H1 (cell line): ENCODE measurements at regions not wholly inside any gene's neighbourhood (a gene's known extent, or its start where the extent isn't known, plus 50 kb on each side); places are given as distances from the start of the nearest gene placed in this dataset.

ENCODE experiments used
- CTCF ChIA-PET: fragments of 300-600 bp; sonication (Branson Sonifier 250); formaldehyde crosslinking; loops from one replicate; lab custom pipeline; 2021; ENCODE audit not compliant: partially characterized antibody; lab: Charles Lee
- POLR2A ChIA-PET: fragments of 300-600 bp; sonication (Branson Sonifier 250); formaldehyde crosslinking; loops from one replicate; lab custom pipeline; 2021; ENCODE audit warnings: inconsistent platforms; ENCODE audit not compliant: partially characterized antibody; lab: Charles Lee
- DNase-seq, 2 experiments: peaks; one replicate each; pipeline versions ENCODE4 v3.0.0 to v3.0.0-alpha.2; 2010 to 2022; ENCODE audit warnings: low spot score in 2 of 2, low read depth in 1 of 2, mixed read lengths in 1 of 2
- FAIRE-seq: peaks from 2 replicates; lab custom pipeline; 2011; peaks lifted over from hg19 to GRCh38; lab: Jason Lieb, UNC
- H2AFZ ChIP-seq: 2 replicates; pipeline ENCODE4 v1.8.1; 2012; ENCODE audit warnings: low read length, inconsistent platforms
- H2AK5ac ChIP-seq: 2 replicates; pipeline ENCODE4 v1.6.1; 2013; ENCODE audit warnings: low read depth, low read length
- H2BK120ac ChIP-seq: replicated peaks from 2 replicates; pipeline ENCODE3; 2013; ENCODE audit warnings: low read depth, low read length, inconsistent platforms
- H2BK12ac ChIP-seq: 2 replicates; pipeline ENCODE4 v1.6.1; 2013; ENCODE audit warnings: low read depth, low read length
- H2BK15ac ChIP-seq: 2 replicates; pipeline ENCODE4 v1.6.1; 2013; ENCODE audit warnings: low read length
- H2BK20ac ChIP-seq: 2 replicates; pipeline ENCODE4 v1.6.1; 2013; ENCODE audit warnings: low read length
- H2BK5ac ChIP-seq: 2 replicates; pipeline ENCODE4 v1.6.1; 2013; ENCODE audit warnings: low read depth, low read length
- H3K14ac ChIP-seq: 2 replicates; pipeline ENCODE4 v1.6.1; 2013; ENCODE audit warnings: inconsistent platforms; ENCODE audit not compliant: insufficient read length
- H3K18ac ChIP-seq: 2 replicates; pipeline ENCODE4 v1.6.1; 2013; ENCODE audit warnings: low read length; ENCODE audit errors: extremely low read depth
- H3K23ac ChIP-seq: 2 replicates; pipeline ENCODE4 v1.6.1; 2013; ENCODE audit warnings: inconsistent platforms; ENCODE audit not compliant: insufficient read length
- H3K23me2 ChIP-seq: 2 replicates; pipeline ENCODE4 v1.6.1; 2013; ENCODE audit warnings: low read depth, low read length
- H3K27ac ChIP-seq: 2 replicates; pipeline ENCODE4 v1.6.1; 2011; ENCODE audit warnings: low read depth, low read length, inconsistent platforms
- H3K27me3 ChIP-seq, 4 experiments: replicated peaks in 1 of 4; 1 replicate in 1 of 4; 2 replicates in 3 of 4; pipeline versions ENCODE4 v1.6.1 to v1.8.1; 2011 to 2013; ENCODE audit warnings: low read length in 3 of 4, mild to moderate bottlenecking in 3 of 4, inconsistent platforms in 2 of 4, mixed read lengths in 2 of 4, moderate library complexity in 1 of 4; ENCODE audit not compliant: control insufficient read depth in 3 of 4, insufficient read depth in 3 of 4; ENCODE audit errors: extremely low read depth in 1 of 4
- H3K36me3 ChIP-seq, 4 experiments: 2 replicates each; pipeline versions ENCODE4 v1.6.1 to v1.8.1; 2011 to 2013; ENCODE audit warnings: mild to moderate bottlenecking in 4 of 4, low read length in 3 of 4, moderate library complexity in 2 of 4, control low read depth in 1 of 4, inconsistent platforms in 1 of 4; ENCODE audit not compliant: insufficient read depth in 4 of 4, control insufficient read depth in 2 of 4
- H3K4ac ChIP-seq: replicated peaks from 2 replicates; pipeline ENCODE3; 2013; ENCODE audit warnings: low read length, low read depth, mixed read lengths, inconsistent platforms; ENCODE audit not compliant: insufficient read length
- H3K4me1 ChIP-seq, 4 experiments: replicated peaks in 1 of 4; 1 replicate in 1 of 4; 2 replicates in 3 of 4; pipeline versions ENCODE4 v1.6.1 to v1.8.1; 2011 to 2013; ENCODE audit warnings: low read length in 3 of 4, inconsistent platforms in 2 of 4, mixed read lengths in 1 of 4; ENCODE audit not compliant: insufficient read depth in 4 of 4, control insufficient read depth in 3 of 4
- H3K4me2 ChIP-seq, 2 experiments: 2 replicates each; pipeline versions ENCODE4 v1.6.1 to v1.8.1; 2011 to 2013; ENCODE audit warnings: low read depth in 2 of 2, low read length in 2 of 2, control low read depth in 1 of 2, inconsistent platforms in 1 of 2, mild to moderate bottlenecking in 1 of 2; ENCODE audit not compliant: insufficient read depth in 1 of 2
- H3K4me3 ChIP-seq, 4 experiments: fragments of 200-600, 300-600 bp in 1 of 4; sonication (generic), shearing (Covaris generic), sonication (Bioruptor Twin) in 1 of 4; 2 replicates each; pipeline versions ENCODE4 v1.5.1 to v1.8.1; 2011 to 2016; ENCODE audit warnings: low read length in 4 of 4, low read depth in 3 of 4, control low read depth in 2 of 4, inconsistent platforms in 2 of 4, mild to moderate bottlenecking in 2 of 4, mixed read lengths in 1 of 4, moderate library complexity in 1 of 4; ENCODE audit not compliant: insufficient read depth in 2 of 4; ENCODE audit errors: extremely low read depth in 1 of 4
- H3K56ac ChIP-seq: replicated peaks from 2 replicates; pipeline ENCODE3; 2013; ENCODE audit warnings: low read depth, mild to moderate bottlenecking, mixed read lengths, low read length, inconsistent platforms; ENCODE audit not compliant: insufficient read length
- H3K79me1 ChIP-seq: 2 replicates; pipeline ENCODE4 v1.6.1; 2013; ENCODE audit warnings: low read depth, low read length, control low read depth
- H3K79me2 ChIP-seq, 2 experiments: 2 replicates each; pipeline versions ENCODE4 v1.6.1 to v1.8.1; 2012 to 2013; ENCODE audit warnings: low read length in 2 of 2, mild to moderate bottlenecking in 2 of 2, inconsistent platforms in 1 of 2; ENCODE audit not compliant: insufficient read depth in 2 of 2, control insufficient read depth in 1 of 2
- H3K9ac ChIP-seq, 4 experiments: replicated peaks in 1 of 4; 1 replicate in 1 of 4; 2 replicates in 3 of 4; pipeline versions ENCODE4 v1.6.1 to v1.8.1; 2011 to 2013; ENCODE audit warnings: low read depth in 3 of 4, low read length in 3 of 4, control low read depth in 2 of 4, mild to moderate bottlenecking in 2 of 4, moderate library complexity in 2 of 4, inconsistent platforms in 1 of 4; ENCODE audit errors: extremely low read depth in 1 of 4
- H3K9me3 ChIP-seq, 2 experiments: 2 replicates each; pipeline versions ENCODE4 v1.6.1 to v1.8.1; 2012 to 2013; ENCODE audit warnings: mild to moderate bottlenecking in 2 of 2, moderate library complexity in 2 of 2, control low read depth in 1 of 2, inconsistent platforms in 1 of 2, low read depth in 1 of 2, low read length in 1 of 2, mixed read lengths in 1 of 2; ENCODE audit not compliant: insufficient read depth in 2 of 2
- H4K20me1 ChIP-seq, 2 experiments: replicated peaks in 1 of 2; 2 replicates each; pipeline versions ENCODE3 to v1.8.1; 2011 to 2013; ENCODE audit warnings: inconsistent platforms in 2 of 2, low read length in 2 of 2, mild to moderate bottlenecking in 1 of 2; ENCODE audit not compliant: insufficient read depth in 2 of 2, control insufficient read depth in 1 of 2
- H4K5ac ChIP-seq: 2 replicates; pipeline ENCODE4 v1.6.1; 2013; ENCODE audit warnings: low read length, low read depth, mixed read lengths, inconsistent platforms; ENCODE audit not compliant: insufficient read length
- H4K8ac ChIP-seq: 2 replicates; pipeline ENCODE4 v1.8.0; 2013; ENCODE audit warnings: mild to moderate bottlenecking, moderate library complexity, low read length, inconsistent platforms; ENCODE audit not compliant: insufficient read depth; ENCODE audit errors: extremely low read depth
- H4K91ac ChIP-seq: replicated peaks from 2 replicates; pipeline ENCODE3; 2013; ENCODE audit warnings: low read length, mixed read lengths, inconsistent platforms; ENCODE audit not compliant: insufficient read length
- BRCA1 ChIP-seq: IDR thresholded peaks from 2 replicates; pipeline ENCODE4 v1.6.1; 2012; ENCODE audit warnings: low read depth, low read length, improper control_type of control experiment
- CBX8 ChIP-seq: fragments of 300-800, 300-1000 bp; sonication (generic); IDR thresholded peaks from 2 replicates; pipeline ENCODE4 v1.7.1; 2016; ENCODE audit warnings: low read depth, low read length, borderline replicate concordance
- CEBPB ChIP-seq: IDR thresholded peaks from 2 replicates; pipeline ENCODE4 v1.6.1; 2012; ENCODE audit warnings: low read depth, low read length
- EGR1 ChIP-seq: IDR thresholded peaks from 2 replicates; pipeline ENCODE4 v1.6.1; 2011; ENCODE audit warnings: low read depth, low read length, borderline replicate concordance
- EP300 ChIP-seq, 2 experiments: IDR thresholded peaks; 1 replicate in 1 of 2; 2 replicates in 1 of 2; pipeline ENCODE4 v1.6.1; 2011 to 2012; ENCODE audit warnings: low read depth in 2 of 2, low read length in 2 of 2, mild to moderate bottlenecking in 2 of 2, borderline replicate concordance in 1 of 2, inconsistent platforms in 1 of 2, moderate library complexity in 1 of 2
- FOSL1 ChIP-seq: IDR thresholded peaks from 2 replicates; pipeline ENCODE4 v1.6.1; 2011; ENCODE audit warnings: mild to moderate bottlenecking, low read depth, low read length, moderate library complexity; ENCODE audit not compliant: insufficient read depth
- JUN ChIP-seq: IDR thresholded peaks from 2 replicates; pipeline ENCODE4 v1.6.1; 2011; ENCODE audit warnings: low read depth, mild to moderate bottlenecking, improper control_type of control experiment, low read length
- KDM4A ChIP-seq: IDR thresholded peaks from one replicate; pipeline ENCODE4 v1.7.1; 2012; ENCODE audit warnings: low read depth, mild to moderate bottlenecking, moderate library complexity, low read length, inconsistent platforms; ENCODE audit not compliant: severe bottlenecking
- POLR2A ChIP-seq, 2 experiments: IDR thresholded peaks; 1 replicate in 1 of 2; 2 replicates in 1 of 2; pipeline ENCODE4 v1.6.1; 2011; ENCODE audit warnings: low read depth in 2 of 2, low read length in 2 of 2, mild to moderate bottlenecking in 2 of 2; ENCODE audit errors: control extremely low read depth in 1 of 2
- RNF2 ChIP-seq: fragments of 200-900, 300-1000 bp; sonication (generic); IDR thresholded peaks from 2 replicates; pipeline ENCODE4 v1.7.1; 2016; ENCODE audit warnings: borderline replicate concordance, low read depth, mild to moderate bottlenecking, antibody characterized with exemption, low read length; ENCODE audit not compliant: poor library complexity, severe bottlenecking; ENCODE audit errors: missing control alignments
- SAP30 ChIP-seq: fragments of 300-600 bp; sonication (generic); IDR thresholded peaks from 2 replicates; pipeline ENCODE4 v1.7.1; 2012; ENCODE audit warnings: low read length, moderate library complexity, mild to moderate bottlenecking, inconsistent platforms; ENCODE audit not compliant: insufficient read depth, insufficient replicate concordance
- SIRT6 ChIP-seq: IDR thresholded peaks from one replicate; pipeline ENCODE4 v1.7.1; 2012; ENCODE audit warnings: low read length, inconsistent platforms
- YY1 ChIP-seq: IDR thresholded peaks from 2 replicates; pipeline ENCODE4 v1.6.1; 2011; ENCODE audit warnings: low read depth, mild to moderate bottlenecking, low read length
- WGBS, 2 experiments: shearing (Covaris generic) in 1 of 2; methylation state at CpG; one replicate each; pipeline versions ENCODE4 v1.1.6 to v1.1.7; 2013 to 2015; ENCODE audit warnings: low lambda C conversion rate in 2 of 2, mixed read lengths in 2 of 2, inconsistent platforms in 1 of 2, low coverage in 1 of 2, missing lambda C conversion rate in 1 of 2; ENCODE audit not compliant: insufficient replicate concordance in 2 of 2, insufficient coverage in 1 of 2, insufficient read length in 1 of 2; ENCODE audit errors: extremely low coverage in 1 of 2, missing lambda C conversion rate in 1 of 2; 5-methylcytosine and 5-hydroxymethylcytosine counted together
- TF ChIP-seq, protein P1 (sequence below): IDR thresholded peaks from 2 replicates; pipeline ENCODE4 v1.6.1; 2012; ENCODE audit warnings: inconsistent platforms

- H3K4me3 ChIP-seq = no peak overlapping the region
- no peak overlapping the region for H3K23ac ChIP-seq
- H2BK12ac ChIP-seq = no peak overlapping the region
- no peak for DNase-seq
- no peaks in the 10 kb centered on the region for H3K27me3 ChIP-seq
- H3K27ac ChIP-seq = no peak overlapping the region
- H3K4me2 ChIP-seq = no peak overlapping the region
- 90% methylated on average over 8 of the region's 8 CpGs; no CpG with 5 or more reads in 1 of the 2 experiments for WGBS, 2 experiments
- no peak overlapping the region for H4K91ac ChIP-seq
- no peak overlapping the region for H4K5ac ChIP-seq
- no peak overlapping the region for H2BK5ac ChIP-seq
- no peak overlapping the region for H4K8ac ChIP-seq
- peaks cover 4 to 8% of the 10 kb centered on the region in 2 experiments; a peak in 1 of 4 replicates for H3K9me3 ChIP-seq
- H2BK15ac ChIP-seq = no peak overlapping the region
- ChIA-PET CTCF (interaction anchor here (0.7 kb wide), 1 partner anchor 45 kb away, joined by 3 read pairs; no protein-coding TSS in a partner anchor), POLR2A (no interaction called here)
- H3K4ac ChIP-seq = no peak overlapping the region
- H3K18ac ChIP-seq = no peak overlapping the region
- FAIRE-seq = no peak
- H3K36me3 ChIP-seq = no peaks in the 10 kb centered on the region
- H2BK20ac ChIP-seq = no peak overlapping the region
- H3K79me1 ChIP-seq = no peaks in the 10 kb centered on the region
- no peaks in the 10 kb centered on the region for H3K23me2 ChIP-seq
- peaks cover 0 to 8% (median 3%) of the 10 kb centered on the region in 4 experiments; a peak in 3 of 7 replicates for H3K4me1 ChIP-seq
- H3K9ac ChIP-seq = no peak overlapping the region
- H2AFZ ChIP-seq = no peak overlapping the region
- H3K56ac ChIP-seq = no peak overlapping the region
- H2BK120ac ChIP-seq = no peak overlapping the region
- no peaks in the 10 kb centered on the region for H4K20me1 ChIP-seq
- H3K14ac ChIP-seq = no peak overlapping the region
- no peaks in the 10 kb centered on the region for H3K79me2 ChIP-seq
- H2AK5ac ChIP-seq = no peak overlapping the region
- no peak for TF ChIP-seq SAP30
- no peak for TF ChIP-seq SIRT6
- TF ChIP-seq YY1 = no peak
- no peak for TF ChIP-seq BRCA1
- TF ChIP-seq CBX8 = no peak
- TF ChIP-seq KDM4A = no peak
- TF ChIP-seq CEBPB = no peak
- TF ChIP-seq EP300 (IDR thresholded peaks at IDR 0.05; ENCODE audit: borderline replicate concordance in 1 of 2, low read depth in 2 of 2, low read length in 2 of 2) = no peak
- no peak for TF ChIP-seq POLR2A (IDR thresholded peaks at IDR 0.05; ENCODE audit: control extremely low read depth in 1 of 2, low read depth in 2 of 2, low read length in 2 of 2)
- no peak for TF ChIP-seq JUN
- TF ChIP-seq, protein P1, sequence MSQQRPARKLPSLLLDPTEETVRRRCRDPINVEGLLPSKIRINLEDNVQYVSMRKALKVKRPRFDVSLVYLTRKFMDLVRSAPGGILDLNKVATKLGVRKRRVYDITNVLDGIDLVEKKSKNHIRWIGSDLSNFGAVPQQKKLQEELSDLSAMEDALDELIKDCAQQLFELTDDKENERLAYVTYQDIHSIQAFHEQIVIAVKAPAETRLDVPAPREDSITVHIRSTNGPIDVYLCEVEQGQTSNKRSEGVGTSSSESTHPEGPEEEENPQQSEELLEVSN = no peak
- TF ChIP-seq FOSL1 = no peak
- TF ChIP-seq RNF2 = no peak
- TF ChIP-seq EGR1 = no peak
These were observed 199.5 kb upstream of the PFKP start for GRCh38 chr10:2867788-2868299.
